ENCODE measurements at regions not wholly inside any gene's neighbourhood (a gene's known extent, or its start where the extent isn't known, plus 50 kb on each side); places are given as distances from the start of the nearest gene placed in this dataset.

DNA sequence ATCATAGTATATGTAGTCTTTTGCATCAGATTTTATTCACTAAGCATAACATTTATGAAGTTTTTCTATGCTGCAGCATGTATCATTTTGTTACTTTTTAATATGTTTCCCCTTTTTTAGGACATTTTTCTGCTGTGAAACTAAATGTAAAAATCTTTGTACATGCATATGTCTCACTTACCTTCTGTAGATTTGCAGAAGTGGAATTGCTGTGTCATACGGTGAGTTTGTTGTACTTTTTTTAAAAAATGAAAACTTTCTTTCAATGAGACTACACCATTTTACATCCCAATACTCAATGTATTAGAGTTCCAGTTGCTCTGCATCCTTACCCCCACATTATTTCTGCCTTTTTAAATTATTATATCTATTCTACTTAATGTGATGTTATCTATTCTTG, 868.9 kb downstream of the PDHA2 start:
- DNase-seq: peak; percentile 25

DNA sequence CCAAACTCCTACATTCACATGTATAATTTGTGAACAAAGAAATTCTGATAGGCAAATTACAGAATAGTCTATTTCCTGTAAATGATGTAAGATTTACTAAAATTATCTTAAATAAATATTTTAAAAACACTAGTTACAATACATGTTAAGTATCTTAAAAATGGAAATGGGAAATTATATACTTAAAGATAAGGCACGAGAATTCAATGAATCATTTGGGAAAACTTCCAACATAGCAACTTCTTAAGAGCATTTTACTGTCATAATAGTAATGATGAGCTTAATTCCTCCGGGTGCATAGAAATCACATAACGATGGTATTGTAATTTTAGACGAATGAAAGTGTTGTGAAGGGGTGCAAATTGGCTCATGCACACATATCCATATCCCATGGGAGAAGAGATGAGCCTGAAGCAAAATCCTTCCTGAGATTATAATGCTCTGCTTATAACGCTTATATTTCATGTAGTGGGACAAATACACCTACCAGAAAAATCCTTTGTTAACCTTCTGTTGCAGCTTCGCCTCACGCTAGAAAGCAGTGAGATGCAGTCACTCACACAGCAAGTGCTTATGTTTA, 873.5 kb downstream of the PDHA2 start:
- DNase-seq: no peak

DNA sequence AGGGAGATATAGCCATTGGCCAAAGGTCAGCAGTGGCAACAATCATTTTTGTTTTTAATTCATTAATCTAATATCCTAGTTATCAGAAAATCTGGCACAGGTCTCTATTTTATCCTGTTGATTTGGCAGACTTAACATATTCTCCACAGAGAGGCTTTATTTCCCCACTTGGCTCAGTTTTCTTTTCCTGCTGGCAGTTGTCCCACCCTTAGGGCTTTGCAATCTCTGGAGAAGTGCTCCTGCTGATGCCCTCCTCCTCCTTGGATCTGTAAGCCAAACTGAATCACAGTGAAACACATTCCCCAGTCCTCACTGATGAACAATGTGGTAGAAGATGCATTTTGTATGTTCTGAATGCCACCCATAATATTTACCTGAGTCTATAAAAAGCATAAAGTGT, 889.7 kb downstream of the PDHA2 start:
- no peak for DNase-seq

DNA sequence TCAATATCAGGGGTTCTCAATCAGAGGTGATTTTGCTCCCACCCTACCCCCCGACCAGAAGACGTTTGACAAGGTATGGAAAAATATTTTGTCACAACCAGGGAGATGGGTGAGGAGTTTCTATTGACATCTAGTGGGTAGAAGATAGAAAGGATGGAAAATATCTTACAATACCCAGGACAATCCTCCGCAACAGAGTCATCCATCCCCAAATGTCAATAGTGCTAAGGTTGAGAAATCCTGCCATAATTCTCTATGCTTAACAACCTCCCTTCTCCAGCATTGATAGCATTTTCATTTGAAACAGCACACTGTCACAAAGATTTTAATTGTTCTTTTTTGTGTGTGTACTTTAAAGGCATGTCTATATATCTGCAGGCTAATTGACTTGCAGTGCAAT, 890.5 kb downstream of the PDHA2 start:
- DNase-seq: no peak

DNA sequence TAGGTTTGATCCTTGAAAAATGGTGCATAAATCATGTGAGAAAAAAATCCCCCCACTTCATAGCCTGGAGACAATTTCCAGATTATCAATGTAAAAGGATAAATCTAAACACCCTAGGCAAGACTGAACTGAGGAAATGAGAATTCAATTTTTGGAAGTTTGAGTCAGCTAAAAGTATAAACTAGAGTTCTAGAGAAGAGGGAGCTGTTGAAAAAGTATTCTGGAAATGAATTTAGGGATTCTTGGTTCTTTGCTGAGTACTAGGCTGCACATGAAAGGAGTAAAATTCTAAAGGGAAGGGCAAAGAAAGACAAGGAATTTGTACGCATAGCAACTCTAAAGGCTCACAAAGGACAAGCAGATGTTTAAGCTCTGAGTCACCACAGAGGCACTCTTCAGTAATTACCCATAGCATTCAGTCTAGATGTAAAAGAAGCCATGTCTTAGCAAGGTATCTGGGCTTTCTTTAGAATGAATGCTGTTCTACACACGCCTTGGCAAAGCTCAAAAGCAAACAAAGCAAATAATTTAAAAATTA, 896.5 kb downstream of the PDHA2 start:
- no peak for DNase-seq

DNA sequence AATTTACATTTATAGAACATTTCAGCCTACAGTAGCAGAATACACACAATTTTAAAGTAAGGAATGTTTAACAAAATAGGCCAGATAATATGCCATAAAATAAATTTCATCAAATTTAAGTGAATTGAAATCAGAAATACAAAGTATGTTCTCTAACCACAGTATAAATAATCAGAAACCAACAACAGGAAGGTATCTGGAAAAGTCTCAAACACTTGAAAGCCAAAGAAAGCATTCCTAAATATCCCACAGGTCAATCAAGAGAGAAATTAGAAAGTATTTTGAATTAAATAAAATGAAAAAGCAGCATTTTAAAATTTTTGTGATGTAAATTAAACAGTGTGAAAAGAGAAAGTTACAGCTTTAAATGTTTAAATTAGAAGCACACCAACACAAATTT, 899.2 kb downstream of the PDHA2 start:
- DNase-seq: no peak

DNA sequence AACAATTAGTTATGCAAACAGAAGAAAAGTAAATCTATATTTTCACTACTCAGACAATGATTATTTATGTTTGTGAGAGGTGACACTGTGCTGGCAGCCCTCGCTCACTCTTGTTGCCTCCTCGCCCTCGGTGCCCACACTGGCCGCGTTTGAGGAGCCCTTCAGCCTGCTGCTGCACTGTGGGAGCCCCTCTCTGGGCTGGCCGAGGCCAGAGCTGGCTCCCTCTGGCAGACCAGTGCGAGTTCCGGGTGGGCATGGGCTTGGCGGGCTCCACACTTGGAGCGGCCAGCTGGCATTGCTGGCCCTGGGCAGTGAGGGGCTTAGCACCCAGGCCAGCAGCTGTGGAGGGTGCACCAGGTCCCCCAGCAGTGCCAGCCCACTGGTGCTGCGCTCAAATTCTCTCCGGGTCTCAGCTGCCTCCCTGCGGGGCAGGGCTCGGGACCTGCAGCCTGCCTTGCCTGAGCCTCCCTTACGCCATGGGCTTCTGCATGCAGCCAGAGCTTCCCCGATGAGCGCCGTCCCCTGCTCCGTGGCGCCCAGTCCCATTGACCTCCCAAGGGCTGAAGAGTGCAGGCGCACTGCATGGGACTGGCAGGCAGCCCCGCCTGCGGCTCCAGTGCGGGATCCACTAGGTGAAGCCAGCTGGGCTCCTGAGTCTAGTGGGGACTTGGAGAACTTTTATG, 902.6 kb downstream of the PDHA2 start:
- no peak for DNase-seq

DNA sequence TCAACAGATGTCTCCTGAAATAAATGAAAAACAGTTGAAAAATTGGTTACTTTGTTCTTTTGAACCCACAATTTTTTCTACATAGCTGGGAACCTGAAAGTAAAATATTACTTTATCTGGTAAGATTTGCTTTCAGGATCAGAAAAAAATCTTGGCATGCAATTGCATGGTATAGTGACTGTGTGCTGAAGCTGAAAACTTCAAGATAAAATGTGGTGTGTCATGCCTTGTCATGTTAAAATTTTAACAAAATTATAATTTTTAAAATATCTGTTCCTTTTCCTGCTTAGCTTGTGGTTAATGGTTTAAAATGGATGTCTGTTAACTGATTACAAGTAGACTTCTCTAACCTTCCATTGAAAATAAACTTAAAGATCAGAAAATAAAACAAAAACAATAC, 904.8 kb downstream of the PDHA2 start:
- peak; percentile 22 for DNase-seq

DNA sequence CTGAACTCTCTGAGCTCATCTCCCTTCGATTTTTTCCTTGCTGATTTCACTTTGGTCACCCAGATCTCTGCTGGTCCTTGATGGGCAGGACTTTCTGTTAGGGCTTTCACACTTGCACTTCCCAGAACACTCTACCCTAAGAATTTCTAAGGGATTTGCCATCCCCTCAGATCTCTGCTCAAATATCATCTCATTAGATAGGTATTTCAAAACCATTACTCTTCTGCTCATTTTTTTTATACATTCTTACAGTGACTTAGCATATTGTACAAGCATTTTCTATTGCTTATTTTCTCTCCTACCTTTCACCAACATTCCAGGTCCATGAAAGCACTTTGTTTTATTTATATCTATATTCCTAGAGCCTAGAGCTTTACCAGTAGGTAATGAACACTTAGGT, 913.3 kb downstream of the PDHA2 start:
- DNase-seq: no peak

DNA sequence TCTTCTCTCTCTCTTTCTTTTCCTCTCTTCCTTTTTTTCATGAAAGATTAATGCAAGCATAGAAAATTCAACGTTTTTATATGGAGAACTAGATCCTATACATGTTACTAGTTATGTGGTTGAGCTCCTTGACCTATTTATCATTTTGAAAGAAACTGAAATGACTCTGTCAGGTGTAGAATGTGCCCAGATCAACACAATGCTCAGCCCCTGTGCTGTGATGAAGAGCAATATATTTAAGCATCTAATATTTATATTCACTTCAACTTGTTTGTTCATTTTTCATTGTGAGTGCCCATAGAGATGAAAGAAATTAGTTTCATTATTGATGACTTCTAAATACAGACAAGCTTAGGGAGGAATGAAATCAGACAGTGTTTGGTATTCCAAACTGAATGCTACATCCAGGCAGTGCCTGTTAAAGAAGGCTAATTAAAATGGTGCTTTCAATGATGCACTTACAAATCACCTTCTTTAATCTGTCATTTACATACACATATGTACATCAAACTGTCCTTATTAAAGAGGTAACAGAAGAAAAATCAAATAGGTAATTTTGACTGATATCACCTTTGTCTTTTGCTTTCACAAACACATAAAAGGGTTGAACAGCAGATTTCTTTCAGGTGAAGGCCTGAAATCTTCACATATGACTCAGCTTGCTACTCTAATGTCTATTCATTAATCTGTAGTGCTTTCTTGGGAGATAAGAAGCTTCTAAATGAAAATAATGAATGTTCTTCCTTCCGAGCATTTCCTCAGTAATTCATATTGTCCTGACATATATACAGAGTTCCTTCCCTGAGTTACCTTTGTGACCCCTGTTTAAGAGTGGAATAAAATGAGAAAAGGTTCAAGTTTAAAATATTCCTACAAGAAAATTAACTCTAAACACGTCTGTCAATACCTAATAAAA, 915.9 kb downstream of the PDHA2 start:
- DNase-seq: no peak

DNA sequence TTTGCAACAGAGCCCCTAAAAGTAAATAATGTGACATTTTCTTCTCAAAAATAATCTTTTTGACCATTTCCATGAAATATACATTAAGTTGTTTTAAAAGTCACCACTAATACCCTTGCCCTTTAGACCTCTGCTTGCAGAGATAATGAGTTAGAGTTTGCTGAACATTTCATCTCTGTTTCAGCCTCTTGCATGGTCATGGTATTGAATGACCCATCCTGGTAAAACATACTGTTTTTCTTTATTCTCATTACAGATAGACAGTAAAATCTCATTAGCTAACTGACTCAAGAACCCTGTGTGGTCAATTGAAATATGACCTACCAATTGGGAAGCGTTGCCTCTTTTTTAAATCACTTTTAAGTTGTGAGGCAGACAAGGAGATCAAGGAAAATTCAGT, 916.7 kb downstream of the PDHA2 start:
- DNase-seq: no peak

DNA sequence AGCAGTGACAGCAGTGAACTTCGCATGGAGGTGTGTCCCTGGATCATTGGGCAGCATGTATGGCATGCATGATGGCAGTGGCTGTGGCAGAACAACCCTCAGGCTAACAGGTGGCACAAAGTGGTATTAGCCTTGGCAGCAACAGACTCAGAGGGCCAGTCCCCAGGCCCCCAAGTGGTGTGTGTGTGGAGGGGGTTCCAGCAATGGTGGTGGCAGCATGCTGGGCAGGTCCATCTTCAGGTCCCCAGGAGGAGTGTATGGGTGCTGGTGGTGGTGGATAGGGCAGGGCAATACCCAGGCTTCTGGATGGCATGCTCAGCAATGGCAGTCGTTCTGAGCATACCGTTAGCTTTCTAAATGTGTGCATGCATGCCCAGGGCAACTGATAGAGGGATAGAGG, 923.7 kb downstream of the PDHA2 start:
- DNase-seq: no peak

DNA sequence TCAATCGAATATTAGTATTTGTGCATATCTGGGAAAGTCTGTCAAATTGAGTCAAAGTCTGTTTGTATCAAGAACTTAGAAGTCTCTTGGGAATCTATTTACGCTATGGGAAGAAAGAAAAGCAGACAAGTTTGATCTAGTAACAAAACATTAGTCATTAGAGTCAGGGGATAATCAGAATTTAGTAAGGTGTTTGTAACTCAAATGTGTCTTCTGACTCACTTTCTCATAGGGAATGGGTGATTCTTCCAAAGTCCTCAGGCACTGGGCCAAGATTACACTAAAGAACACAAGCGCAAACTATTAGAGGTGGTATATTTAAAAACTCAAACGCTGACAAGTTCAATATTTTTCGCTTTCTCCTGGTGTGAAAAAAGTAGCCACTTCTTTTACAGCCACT, 926.5 kb downstream of the PDHA2 start:
- no peak for DNase-seq

DNA sequence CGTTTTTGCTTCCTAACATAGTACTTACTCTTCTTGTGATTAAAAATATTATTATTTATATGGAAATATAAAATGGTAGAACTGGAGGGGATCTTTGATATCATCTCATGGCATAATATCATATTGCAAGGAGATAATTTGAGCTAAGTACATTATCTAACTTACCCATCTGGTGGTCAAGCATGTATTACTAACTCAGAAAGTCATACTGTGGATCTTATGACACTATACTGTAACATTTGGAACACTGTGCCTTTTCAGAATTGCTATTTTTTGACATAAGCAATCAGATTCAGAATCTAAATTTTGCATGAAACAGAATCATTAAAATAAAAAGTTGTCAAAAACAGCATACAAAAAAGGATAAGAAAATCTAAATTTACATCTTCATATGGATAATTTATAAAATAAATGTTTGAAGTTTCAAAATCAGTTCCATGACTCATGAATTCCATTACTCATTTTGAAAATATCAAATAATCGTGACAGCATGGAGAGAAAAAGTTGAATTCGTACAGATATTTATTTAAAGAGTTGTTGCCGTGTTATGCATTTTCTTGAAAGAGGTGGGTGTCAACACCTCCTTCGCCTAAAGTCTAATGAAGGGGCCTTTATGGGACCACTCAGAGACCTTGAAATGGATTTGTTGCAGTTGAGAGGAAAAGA, 928.1 kb downstream of the PDHA2 start:
- DNase-seq: no peak

DNA sequence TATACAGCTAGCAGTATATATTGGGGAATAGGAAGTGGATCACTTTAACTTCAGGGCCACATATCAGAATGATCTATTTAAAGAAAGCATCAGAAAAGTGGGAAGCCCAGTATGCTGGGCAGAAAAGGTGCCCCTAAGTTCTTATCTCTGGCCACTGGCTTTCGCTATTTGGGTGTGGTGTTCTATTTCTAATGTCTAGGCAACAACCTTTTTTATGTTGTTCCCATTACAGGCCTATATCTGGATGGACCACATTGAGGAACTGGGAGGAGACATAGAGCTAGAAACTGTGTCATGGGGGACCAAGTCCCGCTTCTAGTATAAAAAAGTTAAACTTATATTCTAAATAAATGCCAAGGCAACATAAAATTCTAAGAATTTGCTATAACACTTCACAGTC, 935.6 kb downstream of the PDHA2 start:
- peak; percentile 70 for DNase-seq

DNA sequence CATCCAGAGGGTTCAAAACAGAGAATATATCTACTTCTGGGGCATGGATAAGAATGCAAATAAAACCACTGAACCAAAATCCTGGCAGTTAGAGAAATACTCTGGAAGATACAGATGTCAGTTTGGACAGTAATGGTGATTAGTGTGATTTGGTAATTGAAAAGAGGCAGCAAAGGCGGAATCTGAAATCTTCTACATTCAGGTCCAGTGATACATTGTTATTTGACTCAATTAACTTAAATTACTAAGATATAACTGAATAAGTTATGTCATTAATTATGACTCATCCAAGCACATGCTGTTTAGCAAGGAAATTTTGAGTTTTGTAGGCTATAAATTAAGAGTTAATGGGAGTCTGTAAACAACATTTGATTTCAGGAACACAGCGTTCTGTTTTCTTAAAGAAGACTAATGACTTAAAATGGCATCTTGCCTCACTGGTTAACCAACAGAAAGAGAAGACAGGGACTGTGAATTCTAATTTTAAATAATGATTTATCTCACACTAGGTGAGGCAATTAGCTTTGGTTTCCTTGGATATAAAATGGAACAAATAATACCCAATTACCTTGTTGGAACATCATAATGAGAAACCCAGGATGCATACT, 937.1 kb downstream of the PDHA2 start:
- DNase-seq: no peak

DNA sequence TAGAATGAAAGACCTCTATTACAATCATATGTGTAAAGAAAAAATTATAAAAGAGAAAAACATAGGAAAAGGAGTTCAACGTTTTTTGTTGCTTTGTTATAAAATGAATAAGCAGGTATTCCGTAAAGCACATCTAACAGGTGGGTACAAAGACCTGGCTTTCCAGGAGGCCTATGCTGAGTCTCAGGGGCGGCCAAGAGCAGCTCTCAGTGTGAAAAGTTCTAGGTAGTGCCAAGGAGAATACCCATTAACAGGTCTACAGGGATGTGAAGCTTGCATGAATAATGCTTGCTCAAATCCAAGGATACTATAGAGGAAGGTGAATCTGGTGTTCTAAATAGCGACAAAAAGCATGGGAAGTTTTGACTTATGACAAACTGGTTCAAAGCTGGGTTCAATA, 944.4 kb downstream of the PDHA2 start:
- DNase-seq: no peak

DNA sequence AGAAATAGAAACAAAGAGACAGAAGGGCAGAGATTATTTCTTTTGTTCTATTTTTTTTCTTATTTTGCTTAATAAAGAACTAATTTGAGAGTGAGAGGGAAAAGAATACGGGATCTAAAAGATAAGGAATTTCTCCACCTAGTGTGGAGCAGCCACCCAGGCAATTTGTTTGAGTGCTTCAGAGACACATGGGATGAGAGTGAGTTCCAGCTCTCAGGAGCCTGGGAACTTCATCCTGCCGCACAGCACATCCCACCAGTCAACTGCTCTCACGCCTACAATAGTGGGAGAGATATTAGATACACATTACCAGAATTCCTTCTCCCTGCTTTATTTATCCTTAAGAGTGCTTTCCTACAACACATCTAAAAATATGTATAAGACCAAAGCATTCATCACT, 946.4 kb downstream of the PDHA2 start:
- no peak for DNase-seq

DNA sequence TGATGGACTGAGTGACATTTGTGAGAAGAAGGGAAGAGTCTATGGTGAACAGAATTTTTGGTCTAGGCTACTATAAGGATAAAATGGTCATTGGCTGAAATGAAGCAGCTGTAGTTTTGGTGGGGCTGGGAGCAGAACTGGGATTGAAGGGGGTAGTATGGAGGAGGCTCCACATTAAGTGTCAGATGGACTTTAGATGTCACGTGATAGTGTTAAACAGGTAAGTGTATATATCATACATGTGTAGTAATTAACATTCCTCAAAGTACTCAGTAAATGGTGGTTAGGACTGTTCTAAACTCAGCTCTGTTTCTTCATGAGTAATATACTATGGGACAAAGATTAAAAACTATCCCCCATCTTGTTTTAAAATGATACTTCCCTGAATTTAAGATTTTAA, 947.9 kb downstream of the PDHA2 start:
- DNase-seq: no peak

DNA sequence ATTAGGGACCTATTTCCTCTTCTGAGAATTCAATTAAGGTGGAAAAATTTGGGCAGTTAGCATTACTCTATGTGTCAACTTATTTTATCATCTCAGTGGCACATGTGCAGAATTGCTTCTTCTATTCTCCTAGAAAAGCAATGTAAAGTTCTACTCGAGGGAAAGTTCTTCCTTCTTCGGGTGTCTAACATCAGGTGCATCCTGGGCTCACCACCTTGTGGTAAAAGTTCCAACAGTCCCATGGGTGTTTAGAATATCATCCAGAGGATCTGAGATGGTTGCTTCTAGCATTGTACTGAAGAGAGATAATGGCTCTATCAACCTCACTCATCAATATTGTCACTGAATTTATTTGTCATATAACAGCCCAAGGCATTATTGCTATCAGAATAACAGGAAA, 969.7 kb downstream of the PDHA2 start:
- DNase-seq: no peak

DNA sequence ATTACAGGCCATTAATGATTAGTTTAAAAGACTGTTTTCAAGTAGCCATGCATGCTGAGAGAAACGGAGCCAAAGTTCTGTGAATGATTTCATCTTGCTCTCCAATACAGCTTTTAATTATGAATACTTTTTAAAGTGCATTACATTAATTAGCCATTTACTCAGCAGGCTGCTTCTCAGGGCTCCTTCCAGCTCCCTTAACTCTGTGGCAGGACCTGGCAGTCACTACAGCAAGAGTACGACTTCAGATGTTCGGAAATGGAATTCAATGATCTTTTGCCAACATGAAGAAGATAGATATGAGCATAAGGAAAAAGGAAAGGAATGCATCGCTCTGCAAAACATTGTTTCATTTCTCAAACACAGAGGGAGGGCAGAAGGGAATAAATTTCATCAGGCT, 987.2 kb downstream of the PDHA2 start:
- no peak for DNase-seq

DNA sequence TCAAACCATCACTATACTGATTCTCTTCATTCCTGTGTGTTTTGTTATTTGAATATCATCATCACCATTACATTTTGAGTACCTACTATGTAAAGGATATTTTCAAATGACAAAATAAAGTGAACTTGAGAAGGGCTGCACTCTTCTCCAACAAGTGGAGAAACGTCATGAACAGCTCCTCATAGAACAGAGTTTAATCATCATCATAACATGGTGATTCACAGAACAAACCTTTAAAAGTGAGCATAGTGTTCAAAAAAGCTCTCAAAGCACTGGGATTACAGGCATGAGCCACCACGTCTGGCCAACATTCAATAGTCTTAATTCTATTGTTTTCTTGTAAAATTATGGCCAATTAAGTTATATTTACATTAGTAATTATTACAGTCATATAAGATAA, 993.9 kb downstream of the PDHA2 start:
- no peak for DNase-seq

DNA sequence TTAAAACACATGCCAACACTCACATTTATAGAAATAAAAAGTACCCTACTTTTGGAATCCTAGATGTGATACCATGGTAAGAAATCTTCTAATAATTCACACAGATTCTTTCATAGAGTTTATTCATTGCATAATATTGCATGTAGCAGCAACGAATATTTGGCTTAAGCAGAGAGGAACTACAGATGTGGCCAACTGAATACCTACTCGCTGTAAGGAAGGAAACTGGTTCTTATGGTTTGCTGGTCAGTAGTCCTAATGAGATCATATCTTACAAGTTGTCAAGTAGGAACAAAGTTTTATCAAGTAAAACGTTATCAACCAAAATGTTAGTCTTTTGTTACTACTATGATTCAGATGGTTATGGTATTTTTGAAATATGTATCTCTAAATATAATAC, 996.1 kb downstream of the PDHA2 start:
- DNase-seq: peak; percentile 75

All from OCI-M1 (cell line).